Skeletal muscle tissue (tissue), 3 donors: ENCODE measurements at regions not wholly inside any gene's neighbourhood (a gene's known extent, or its start where the extent isn't known, plus 50 kb on each side); places are given as distances from the start of the nearest gene placed in this dataset.
"Not testable (repeated sequence)": the region's sequence is repeated elsewhere in the genome, so short reads cannot be mapped to it uniquely, and the experiment has no call there.

ENCODE experiments used
- H3K27ac ChIP-seq: one replicate; pipeline ENCODE4 v1.7.0; 2013; ENCODE audit warnings: mild to moderate bottlenecking, low read depth, low read length, inconsistent platforms
- H3K27me3 ChIP-seq, 3 donors: one replicate each; pipeline ENCODE4 v1.7.0; 2013; ENCODE audit warnings: low read length in 3 of 3; ENCODE audit not compliant: control insufficient read depth in 3 of 3, insufficient read depth in 3 of 3
- H3K36me3 ChIP-seq, 3 donors: one replicate each; pipeline ENCODE4 v1.7.0; 2013; ENCODE audit warnings: low read length in 3 of 3; ENCODE audit not compliant: control insufficient read depth in 3 of 3, insufficient read depth in 3 of 3
- H3K4me1 ChIP-seq, 3 donors: one replicate each; pipeline ENCODE4 v1.7.0; 2013; ENCODE audit warnings: low read length in 3 of 3, mild to moderate bottlenecking in 3 of 3; ENCODE audit not compliant: control insufficient read depth in 3 of 3, insufficient read depth in 3 of 3
- H3K4me3 ChIP-seq, 3 donors: one replicate each; pipeline ENCODE4 v1.7.0; 2013; ENCODE audit warnings: low read length in 3 of 3
- H3K9ac ChIP-seq, 3 donors: one replicate each; pipeline ENCODE4 v1.7.0; 2013; ENCODE audit warnings: low read length in 3 of 3, mild to moderate bottlenecking in 3 of 3, moderate library complexity in 2 of 3, low read depth in 1 of 3
- H3K9me3 ChIP-seq, 3 donors: one replicate each; pipeline ENCODE4 v1.7.0; 2013; ENCODE audit warnings: low read length in 3 of 3; ENCODE audit not compliant: control insufficient read depth in 3 of 3
- donor health status: Osteomylitis.

- peaks cover 0 to under 1% (median 0%) of the 10 kb centered on the region in 3 donors for H3K9me3 ChIP-seq
- H3K36me3 ChIP-seq = no peaks in the 10 kb centered on the region
- no peak overlapping the region for H3K9ac ChIP-seq
- H3K4me1 ChIP-seq = no peaks in the 10 kb centered on the region
- no peaks in the 10 kb centered on the region for H3K27me3 ChIP-seq
- no peak overlapping the region for H3K4me3 ChIP-seq
- H3K27ac ChIP-seq = no peak overlapping the region
These were observed 316.6 kb downstream of the EDEM1 start for GRCh38 chr3:5504135-5504534.

GRCh38 chr3:5505163-5505562, 317.7 kb downstream of the EDEM1 start:
- no peaks in the 10 kb centered on the region for H3K36me3 ChIP-seq
- no peak overlapping the region for H3K4me3 ChIP-seq
- H3K27me3 ChIP-seq = no peaks in the 10 kb centered on the region
- H3K9me3 ChIP-seq = peaks cover 0 to 3% (median 0%) of the 10 kb centered on the region in 3 donors
- H3K4me1 ChIP-seq = no peaks in the 10 kb centered on the region
- no peak overlapping the region for H3K9ac ChIP-seq
- no peak overlapping the region for H3K27ac ChIP-seq

DNA sequence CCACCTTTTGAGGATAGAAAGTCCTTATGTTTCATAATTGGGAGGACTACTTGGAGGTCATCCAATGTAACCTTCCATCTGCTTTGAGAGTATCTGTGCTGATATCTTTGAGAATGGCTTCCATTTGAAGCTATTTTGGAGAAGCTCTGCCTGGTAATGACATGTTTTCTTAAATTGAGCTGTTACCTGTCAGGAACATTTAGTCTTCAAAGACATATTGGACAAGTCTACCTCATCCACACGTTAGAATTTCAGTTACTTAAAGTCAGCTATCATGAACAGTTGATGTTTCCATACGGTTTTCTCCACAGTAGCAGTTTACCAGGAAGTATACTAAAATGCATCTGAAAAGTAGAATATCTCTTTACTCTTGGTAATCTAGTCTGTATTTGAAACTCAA, 318.5 kb downstream of the EDEM1 start:
- Histone ChIP-seq H3K9me3 (peaks cover 0 to 3% (median 0%) of the 10 kb centered on the region in 3 donors), H3K4me1 (no peaks in the 10 kb centered on the region), H3K27me3 (no peaks in the 10 kb centered on the region), H3K9ac (no peak overlapping the region), H3K4me3 (no peak overlapping the region), H3K27ac (no peak overlapping the region), H3K36me3 (no peaks in the 10 kb centered on the region)

GRCh38 chr3:5508860-5509259, 321.4 kb downstream of the EDEM1 start:
- H3K36me3 ChIP-seq, H3K4me1 ChIP-seq, H3K4me3 ChIP-seq, H3K9me3 ChIP-seq, H3K27ac ChIP-seq, H3K9ac ChIP-seq, H3K27me3 ChIP-seq: not testable (repeated sequence)

DNA sequence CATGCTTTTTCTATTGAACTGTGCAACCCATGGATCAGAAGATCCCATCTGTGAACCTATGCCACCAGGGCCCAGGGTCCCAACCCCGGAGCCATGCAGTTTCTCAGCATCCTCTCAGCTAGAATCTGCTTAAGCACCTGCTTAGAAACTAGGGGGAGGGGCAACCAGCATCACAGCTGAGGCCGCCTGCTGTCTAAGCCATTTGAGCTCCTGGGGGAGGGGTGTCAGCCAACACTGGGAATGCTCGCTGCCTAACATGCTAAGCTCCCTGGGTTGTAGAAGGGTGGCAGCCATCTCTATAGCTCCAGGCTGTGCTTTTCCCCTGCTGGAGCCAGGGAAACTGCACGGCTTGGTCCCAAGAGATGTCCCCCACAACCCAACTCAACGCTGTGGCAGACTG, 322.8 kb downstream of the EDEM1 start:
- Histone ChIP-seq H3K9me3 (peaks cover 0 to 3% (median 0%) of the 10 kb centered on the region in 3 donors), H3K4me1 (no peaks in the 10 kb centered on the region), H3K27me3 (no peaks in the 10 kb centered on the region), H3K4me3 (no peak overlapping the region), H3K36me3 (no peaks in the 10 kb centered on the region), H3K27ac (no peak overlapping the region), H3K9ac (no peak overlapping the region)

DNA sequence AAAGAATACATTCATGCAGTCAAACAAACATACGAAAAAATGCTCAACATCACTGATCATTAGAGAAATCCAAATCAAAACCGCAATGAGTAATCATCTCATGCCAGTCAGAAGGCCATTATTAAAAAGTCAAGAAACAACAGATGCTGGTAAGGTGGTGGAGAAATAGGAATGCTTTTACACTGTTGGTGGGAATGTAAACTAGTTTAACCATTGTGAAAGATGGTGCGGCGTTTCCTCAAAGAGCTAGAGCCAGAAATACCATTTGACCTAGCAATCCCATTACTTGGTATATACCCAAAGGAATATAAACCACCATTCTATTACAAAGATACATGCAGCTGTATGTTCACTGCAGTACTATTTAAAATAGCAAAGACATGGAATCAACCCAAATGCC, 330.4 kb downstream of the EDEM1 start:
- Histone ChIP-seq H3K36me3 (no peaks in the 10 kb centered on the region), H3K9ac (no peak overlapping the region), H3K4me3 (no peak overlapping the region), H3K9me3 (no peaks in the 10 kb centered on the region), H3K27me3 (no peaks in the 10 kb centered on the region), H3K4me1 (no peaks in the 10 kb centered on the region), H3K27ac (no peak overlapping the region)

DNA sequence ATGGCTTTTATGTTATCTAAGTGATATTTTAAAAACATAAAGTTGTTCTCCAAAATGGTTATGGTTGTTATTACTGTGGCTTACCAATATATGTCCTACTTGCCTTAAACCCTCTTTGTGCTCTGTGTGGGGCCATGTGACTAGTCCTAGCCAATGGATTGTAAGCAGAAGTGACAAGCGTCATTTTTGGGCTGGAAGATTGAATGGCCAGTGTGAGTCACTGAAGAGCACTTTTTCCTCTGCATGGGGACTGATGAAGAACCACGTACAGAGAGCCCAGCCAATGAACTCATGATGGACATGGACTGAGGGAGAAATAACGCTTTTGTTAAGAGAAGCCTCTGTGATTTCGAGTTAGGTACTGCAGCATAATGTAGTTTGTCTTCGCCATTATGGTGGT, 332.7 kb downstream of the EDEM1 start:
- Histone ChIP-seq H3K9me3 (no peaks in the 10 kb centered on the region), H3K9ac (no peak overlapping the region), H3K36me3 (no peaks in the 10 kb centered on the region), H3K4me3 (no peak overlapping the region), H3K27me3 (no peaks in the 10 kb centered on the region), H3K4me1 (no peaks in the 10 kb centered on the region), H3K27ac (no peak overlapping the region)

- H3K27me3 ChIP-seq = no peaks in the 10 kb centered on the region
- H3K9ac ChIP-seq = no peak overlapping the region
- H3K4me3 ChIP-seq = no peak overlapping the region
- H3K9me3 ChIP-seq = no peaks in the 10 kb centered on the region
- H3K36me3 ChIP-seq = no peaks in the 10 kb centered on the region
- no peaks in the 10 kb centered on the region for H3K4me1 ChIP-seq
- H3K27ac ChIP-seq = no peak overlapping the region
These were observed 335.6 kb downstream of the EDEM1 start for GRCh38 chr3:5523125-5523524.

DNA sequence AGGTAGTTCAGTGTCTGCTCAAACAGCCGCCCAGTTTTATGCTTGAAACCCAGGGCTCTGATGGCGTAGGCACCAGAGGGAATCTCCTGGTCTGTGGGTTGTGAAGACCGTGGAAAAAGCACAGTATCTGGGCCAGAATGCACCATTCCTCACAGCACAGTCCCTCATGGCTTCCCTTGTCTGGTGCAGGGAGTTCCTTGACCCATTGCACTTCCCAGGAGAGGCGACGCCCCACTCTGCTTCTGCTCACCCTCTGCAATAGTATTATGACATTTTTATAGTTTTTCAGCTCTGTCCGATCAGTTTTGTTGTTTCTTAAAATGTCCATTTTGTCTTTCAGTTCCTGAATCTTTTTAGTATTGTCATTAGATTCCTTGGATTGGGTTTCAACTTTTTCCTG, 343.5 kb downstream of the EDEM1 start:
- H3K9me3 ChIP-seq = no peaks in the 10 kb centered on the region

GRCh38 chr3:5531741-5532290, 344.3 kb downstream of the EDEM1 start:
- no peak overlapping the region for H3K4me3 ChIP-seq
- no peaks in the 10 kb centered on the region for H3K36me3 ChIP-seq
- no peaks in the 10 kb centered on the region for H3K9me3 ChIP-seq
- no peaks in the 10 kb centered on the region for H3K4me1 ChIP-seq
- peaks cover 0 to 3% (median 0%) of the 10 kb centered on the region in 3 donors for H3K27me3 ChIP-seq
- H3K9ac ChIP-seq = no peak overlapping the region
- H3K27ac ChIP-seq = no peak overlapping the region

More for the DNA sequence above, 343.5 kb downstream of the EDEM1 start:
- Histone ChIP-seq H3K9ac (no peak overlapping the region), H3K27ac (no peak overlapping the region), H3K36me3 (no peaks in the 10 kb centered on the region), H3K4me3 (no peak overlapping the region), H3K27me3 (peaks cover 0 to 3% (median 0%) of the 10 kb centered on the region in 3 donors), H3K4me1 (no peaks in the 10 kb centered on the region)

DNA sequence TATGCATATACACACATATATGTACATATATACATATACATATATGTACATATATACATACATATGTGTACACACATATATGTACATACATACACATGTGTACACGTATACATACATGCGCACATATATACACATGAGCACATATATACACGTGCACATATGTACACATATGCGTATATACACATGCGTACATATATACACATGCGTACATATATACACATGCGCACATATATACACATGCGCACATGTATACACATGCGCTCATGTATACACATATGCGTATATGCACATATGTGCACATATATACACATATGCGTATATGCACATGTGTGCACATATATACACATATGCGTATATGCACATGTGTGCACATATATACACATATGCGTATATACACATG, 353.0 kb downstream of the EDEM1 start:
- H3K27me3 ChIP-seq = no peaks in the 10 kb centered on the region
- no peaks in the 10 kb centered on the region for H3K9me3 ChIP-seq
- H3K4me3 ChIP-seq = no peak overlapping the region
- H3K9ac ChIP-seq = no peak overlapping the region
- H3K4me1 ChIP-seq = no peaks in the 10 kb centered on the region
- H3K36me3 ChIP-seq = no peaks in the 10 kb centered on the region
- H3K27ac ChIP-seq = no peak overlapping the region
